Mesenchymal stem cell (in vitro differentiated cells and primary cell): ENCODE measurements at regions not wholly inside any gene's neighbourhood (a gene's known extent, or its start where the extent isn't known, plus 50 kb on each side); places are given as distances from the start of the nearest gene placed in this dataset.
"Not testable (repeated sequence)": the region's sequence is repeated elsewhere in the genome, so short reads cannot be mapped to it uniquely, and the experiment has no call there.

Source experiments
- DNase-seq: peaks from one replicate; pipeline ENCODE4 v3.0.0-alpha.2; 2013
- H2AFZ ChIP-seq: one replicate; pipeline ENCODE4 v1.6.1; 2013; ENCODE audit warnings: low read depth, mild to moderate bottlenecking, control low read depth, inconsistent platforms, low read length, moderate library complexity
- H2AK5ac ChIP-seq: 2 replicates; pipeline ENCODE4 v1.6.1; 2013; ENCODE audit warnings: low read length, moderate library complexity, mild to moderate bottlenecking, inconsistent platforms; ENCODE audit not compliant: severe bottlenecking
- H2BK120ac ChIP-seq: one replicate; pipeline ENCODE4 v1.6.1; 2013; ENCODE audit warnings: low read depth, mild to moderate bottlenecking, inconsistent platforms, low read length, moderate library complexity
- H2BK12ac ChIP-seq, 2 experiments: one replicate each; pipeline ENCODE4 v1.6.1; 2013; ENCODE audit warnings: inconsistent platforms in 2 of 2, low read length in 2 of 2, mild to moderate bottlenecking in 2 of 2, moderate library complexity in 2 of 2, control low read depth in 1 of 2
- H2BK15ac ChIP-seq: one replicate; pipeline ENCODE4 v1.6.1; 2013; ENCODE audit warnings: mild to moderate bottlenecking, low read depth, inconsistent platforms; ENCODE audit not compliant: poor library complexity, severe bottlenecking
- H2BK5ac ChIP-seq: 2 replicates; pipeline ENCODE4 v1.6.1; 2013; ENCODE audit warnings: low read depth, mild to moderate bottlenecking, low read length, control low read depth, inconsistent platforms; ENCODE audit not compliant: poor library complexity, severe bottlenecking
- H3K14ac ChIP-seq, 2 experiments: one replicate each; pipeline ENCODE4 v1.6.1; 2013; ENCODE audit warnings: inconsistent platforms in 2 of 2, low read length in 2 of 2, control low read depth in 1 of 2, mild to moderate bottlenecking in 1 of 2, moderate library complexity in 1 of 2
- H3K18ac ChIP-seq, 2 experiments: one replicate each; pipeline ENCODE4 v1.6.1; 2013; ENCODE audit warnings: inconsistent platforms in 2 of 2, low read length in 2 of 2, control low read depth in 1 of 2, low read depth in 1 of 2, mild to moderate bottlenecking in 1 of 2
- H3K23ac ChIP-seq, 2 experiments: one replicate each; pipeline ENCODE4 v1.6.1; 2013; ENCODE audit warnings: inconsistent platforms in 2 of 2, low read length in 2 of 2, mild to moderate bottlenecking in 2 of 2, moderate library complexity in 2 of 2, control low read depth in 1 of 2
- H3K27ac ChIP-seq: 2 replicates; pipeline ENCODE4 v1.5.1; 2013; ENCODE audit warnings: mild to moderate bottlenecking, moderate library complexity, low read length, control low read depth, inconsistent platforms; ENCODE audit not compliant: poor library complexity, severe bottlenecking
- H3K27me3 ChIP-seq, 2 experiments: 2 replicates each; pipeline versions ENCODE4 v1.6.1 to v1.7.0; 2013; ENCODE audit warnings: low read length in 2 of 2, mild to moderate bottlenecking in 2 of 2, moderate library complexity in 2 of 2, control low read depth in 1 of 2, inconsistent platforms in 1 of 2; ENCODE audit not compliant: control insufficient read depth in 1 of 2, insufficient read depth in 1 of 2
- H3K36me3 ChIP-seq, 2 experiments: 2 replicates each; pipeline versions ENCODE4 v1.6.1 to v1.7.0; 2013; ENCODE audit warnings: low read length in 2 of 2, control low read depth in 1 of 2, inconsistent platforms in 1 of 2, low read depth in 1 of 2, mild to moderate bottlenecking in 1 of 2; ENCODE audit not compliant: insufficient read depth in 2 of 2, control insufficient read depth in 1 of 2
- H3K4ac ChIP-seq, 2 experiments: one replicate each; pipeline ENCODE4 v1.6.1; 2013; ENCODE audit warnings: inconsistent platforms in 2 of 2, low read length in 2 of 2, mild to moderate bottlenecking in 2 of 2, moderate library complexity in 2 of 2, control low read depth in 1 of 2, low read depth in 1 of 2
- H3K4me1 ChIP-seq: 2 replicates; pipeline ENCODE4 v1.6.1; 2013; ENCODE audit warnings: low read depth, low read length, control low read depth; ENCODE audit not compliant: control insufficient read depth, insufficient read depth
- H3K4me2 ChIP-seq: 2 replicates; pipeline ENCODE4 v1.6.1; 2013; ENCODE audit warnings: low read length, mild to moderate bottlenecking, inconsistent platforms; ENCODE audit not compliant: poor library complexity, severe bottlenecking
- H3K4me3 ChIP-seq, 2 experiments: 2 replicates each; pipeline versions ENCODE4 v1.5.1 to v1.7.0; 2013; ENCODE audit warnings: low read length in 2 of 2, mild to moderate bottlenecking in 2 of 2, control low read depth in 1 of 2, low read depth in 1 of 2; ENCODE audit not compliant: insufficient read depth in 1 of 2
- H3K79me1 ChIP-seq: replicated peaks from 2 replicates; pipeline ENCODE4 v1.6.1; 2013; ENCODE audit warnings: mild to moderate bottlenecking, control low read depth, low read length, inconsistent platforms; ENCODE audit not compliant: poor library complexity, severe bottlenecking
- H3K9ac ChIP-seq: 2 replicates; pipeline ENCODE4 v1.7.0; 2013; ENCODE audit warnings: mild to moderate bottlenecking, low read length, moderate library complexity
- H3K9me3 ChIP-seq: 2 replicates; pipeline ENCODE4 v1.7.0; 2013; ENCODE audit warnings: mild to moderate bottlenecking, low read length; ENCODE audit not compliant: control insufficient read depth
- H4K8ac ChIP-seq: one replicate; pipeline ENCODE4 v1.6.1; 2013; ENCODE audit warnings: inconsistent platforms, mild to moderate bottlenecking, low read length, moderate library complexity
- H4K91ac ChIP-seq: one replicate; pipeline ENCODE4 v1.6.1; 2013; ENCODE audit warnings: mild to moderate bottlenecking, low read length, inconsistent platforms
- WGBS: methylation state at CpG from one replicate; pipeline ENCODE4 v1.1.7; 2013; ENCODE audit warnings: mixed read lengths; 5-methylcytosine and 5-hydroxymethylcytosine counted together

GRCh38 chr6:25139608-25140007, 139.6 kb upstream of the CARMIL1 start:
- not testable (repeated sequence) for H2BK12ac ChIP-seq, H3K4ac ChIP-seq, H2BK120ac ChIP-seq, H2BK5ac ChIP-seq, H3K14ac ChIP-seq, H2AK5ac ChIP-seq, H3K79me1 ChIP-seq, H3K27me3 ChIP-seq, H4K91ac ChIP-seq, DNase-seq, H3K27ac ChIP-seq, H3K36me3 ChIP-seq, H3K4me1 ChIP-seq, H3K18ac ChIP-seq, H3K4me2 ChIP-seq, H2AFZ ChIP-seq, H2BK15ac ChIP-seq, H3K23ac ChIP-seq, H3K9me3 ChIP-seq, H4K8ac ChIP-seq
- Histone ChIP-seq H3K4me3 (peak overlapping the region in 1 of 2 experiments; percentile 79), H3K9ac (peak overlapping the region; percentile 95)
- 99% methylated on average over 36 of the region's 36 CpGs for WGBS

GRCh38 chr6:25142506-25142905, 136.7 kb upstream of the CARMIL1 start:
- Histone ChIP-seq H3K9ac (no peak overlapping the region), H3K4ac (no peak overlapping the region)
- WGBS: 95% methylated on average over 1 of the region's 2 CpGs

GRCh38 chr6:25144919-25145318, 134.3 kb upstream of the CARMIL1 start:
- no peak overlapping the region for H2BK15ac ChIP-seq
- H2BK12ac ChIP-seq: no peak overlapping the region
- H3K9me3 ChIP-seq: peaks cover 4% of the 10 kb centered on the region
- no peak overlapping the region for H3K27ac ChIP-seq
- WGBS: no CpG with 5 or more reads among the region's 1 CpG
- no peaks in the 10 kb centered on the region for H3K36me3 ChIP-seq
- no peak overlapping the region for H3K18ac ChIP-seq
- no peaks in the 10 kb centered on the region for H3K79me1 ChIP-seq
- H2BK5ac ChIP-seq: no peak overlapping the region
- H4K8ac ChIP-seq: no peak overlapping the region
- H3K14ac ChIP-seq: no peak overlapping the region
- H3K4me1 ChIP-seq: no peaks in the 10 kb centered on the region
- H3K4me2 ChIP-seq: no peak overlapping the region
- H3K27me3 ChIP-seq: no peaks in the 10 kb centered on the region
- H2BK120ac ChIP-seq: no peak overlapping the region
- H3K9ac ChIP-seq: no peak overlapping the region
- no peak overlapping the region for H4K91ac ChIP-seq
- no peak overlapping the region for H2AFZ ChIP-seq
- H2AK5ac ChIP-seq: no peak overlapping the region
- H3K4ac ChIP-seq: no peak overlapping the region
- no peak overlapping the region for H3K23ac ChIP-seq
- no peak for DNase-seq
- no peak overlapping the region for H3K4me3 ChIP-seq

More at GRCh38 chr6:25142506-25142905, 136.7 kb upstream of the CARMIL1 start:
- no peak overlapping the region for H2BK120ac ChIP-seq
- H3K4me3 ChIP-seq: no peak overlapping the region
- no peak overlapping the region for H2BK15ac ChIP-seq
- no peak overlapping the region for H3K18ac ChIP-seq
- H3K79me1 ChIP-seq: no peaks in the 10 kb centered on the region
- no peak overlapping the region for H2BK5ac ChIP-seq
- DNase-seq: no peak
- no peak overlapping the region for H3K4me2 ChIP-seq
- H4K8ac ChIP-seq: no peak overlapping the region
- H3K4me1 ChIP-seq: peaks cover 2% of the 10 kb centered on the region
- H2BK12ac ChIP-seq: no peak overlapping the region
- no peaks in the 10 kb centered on the region for H3K9me3 ChIP-seq
- H3K27me3 ChIP-seq: no peaks in the 10 kb centered on the region
- no peak overlapping the region for H4K91ac ChIP-seq
- no peaks in the 10 kb centered on the region for H3K36me3 ChIP-seq
- no peak overlapping the region for H3K23ac ChIP-seq
- H3K14ac ChIP-seq: no peak overlapping the region
- H2AFZ ChIP-seq: no peak overlapping the region
- H3K27ac ChIP-seq: no peak overlapping the region
- no peak overlapping the region for H2AK5ac ChIP-seq

DNA sequence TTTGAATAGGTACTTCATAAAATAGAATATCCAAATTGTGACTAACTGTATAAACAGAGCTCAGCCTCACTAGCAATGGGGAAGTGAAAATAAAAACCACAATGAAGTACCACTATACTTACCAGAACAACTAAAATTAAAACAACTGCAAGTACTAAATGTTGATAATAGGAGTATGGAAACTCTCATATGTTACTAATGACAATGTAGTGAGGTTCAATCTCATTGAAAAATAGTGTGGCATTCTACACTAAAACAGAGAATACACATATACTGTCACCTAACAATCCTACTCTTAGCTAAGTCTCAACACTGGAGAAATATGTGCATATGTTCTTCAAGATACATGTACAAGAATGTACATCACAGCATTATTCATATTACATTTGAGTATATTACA, 132.0 kb upstream of the CARMIL1 start:
- no peak overlapping the region for H2BK120ac ChIP-seq
- no peak overlapping the region for H3K4ac ChIP-seq
- no peak for DNase-seq
- no peak overlapping the region for H2AFZ ChIP-seq
- no peak overlapping the region for H2BK12ac ChIP-seq
- H3K9me3 ChIP-seq: peaks cover 4% of the 10 kb centered on the region
- no peaks in the 10 kb centered on the region for H3K4me1 ChIP-seq
- H3K4me2 ChIP-seq: no peak overlapping the region
- no peak overlapping the region for H4K8ac ChIP-seq
- H3K9ac ChIP-seq: no peak overlapping the region
- H2AK5ac ChIP-seq: no peak overlapping the region
- H3K27ac ChIP-seq: no peak overlapping the region
- H2BK15ac ChIP-seq: no peak overlapping the region
- no peak overlapping the region for H4K91ac ChIP-seq
- no peaks in the 10 kb centered on the region for H3K36me3 ChIP-seq
- H3K79me1 ChIP-seq: no peaks in the 10 kb centered on the region
- no peak overlapping the region for H3K23ac ChIP-seq
- H3K14ac ChIP-seq: no peak overlapping the region
- H3K27me3 ChIP-seq: no peaks in the 10 kb centered on the region
- no peak overlapping the region for H3K4me3 ChIP-seq
- H2BK5ac ChIP-seq: no peak overlapping the region
- H3K18ac ChIP-seq: no peak overlapping the region
